UCSD-AML1 (cell line): ENCODE measurements at regions not wholly inside any gene's neighbourhood (a gene's known extent, or its start where the extent isn't known, plus 50 kb on each side); places are given as distances from the start of the nearest gene placed in this dataset.

Experiments
- DNase-seq: peaks from one replicate; lab custom pipeline; 2025; ENCODE audit not compliant: unreplicated experiment; lab: John Stamatoyannopoulos, UW

DNA sequence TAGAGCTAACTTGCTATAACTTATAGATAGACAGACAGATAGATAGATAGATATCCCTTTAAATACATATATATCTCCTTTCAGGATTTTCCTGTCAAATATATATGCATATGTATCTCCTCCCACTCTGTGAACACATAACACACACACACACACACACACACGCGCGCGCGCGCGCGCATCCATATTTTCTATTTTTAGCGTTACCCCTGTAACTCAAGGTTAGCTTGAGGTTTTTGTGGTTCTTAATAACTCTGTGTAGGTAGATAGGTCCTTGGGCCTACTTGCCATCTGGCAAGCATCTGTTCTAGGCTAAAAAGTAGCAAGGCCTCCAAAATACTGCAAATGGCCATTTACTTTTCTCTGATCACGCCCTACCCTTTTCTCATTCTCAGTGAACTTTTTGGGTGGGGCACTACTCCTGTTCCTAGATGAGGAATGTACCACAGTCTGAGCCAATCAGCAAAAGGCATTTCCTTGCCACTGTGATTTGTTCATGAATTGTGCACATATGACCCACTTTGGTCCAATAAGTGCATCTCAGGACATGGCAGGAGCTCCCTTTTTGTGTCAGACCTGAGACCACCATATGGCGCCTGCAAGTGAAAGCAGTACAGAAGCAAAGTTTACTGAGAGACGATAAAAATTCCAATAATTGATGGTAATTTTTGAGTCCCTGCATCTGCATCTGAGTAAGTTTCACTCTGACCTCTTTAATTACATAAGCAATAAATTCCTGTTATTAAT lies 740.5 kb upstream of the API5 start:
- DNase-seq: no peak

DNA sequence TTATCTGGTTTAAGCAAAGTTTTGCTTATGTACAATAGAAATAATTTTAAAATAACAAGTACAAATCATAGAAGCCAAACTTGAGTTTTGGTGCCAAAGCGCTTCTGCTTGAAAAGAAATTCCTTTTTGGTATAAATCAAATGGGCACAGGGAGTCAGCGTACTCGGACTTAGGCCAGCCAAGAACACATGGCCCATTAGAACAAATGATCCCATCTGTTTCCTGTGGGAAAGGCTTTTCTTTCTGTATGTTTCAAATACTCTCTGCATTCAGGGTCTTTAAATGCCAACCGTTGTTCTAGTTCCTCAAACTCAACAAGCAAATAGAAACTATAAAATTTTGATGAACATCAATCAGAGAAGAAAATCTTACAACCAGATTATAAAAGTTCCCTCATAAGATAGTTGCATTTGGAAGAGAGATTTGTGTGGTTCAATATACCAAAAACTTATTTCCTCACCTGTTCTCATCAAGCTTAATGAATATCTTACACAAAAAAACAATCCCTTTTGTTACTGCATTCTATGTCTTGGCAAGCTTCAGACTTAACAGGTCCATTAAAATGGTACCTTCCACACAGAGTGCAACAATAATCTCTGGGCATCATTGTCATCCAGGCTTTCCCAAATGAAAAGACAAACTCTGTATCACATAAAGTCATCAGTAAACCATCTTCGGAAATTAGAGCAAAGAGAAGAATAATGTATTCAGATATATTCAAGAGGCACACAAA lies 739.8 kb upstream of the API5 start:
- no peak for DNase-seq

DNA sequence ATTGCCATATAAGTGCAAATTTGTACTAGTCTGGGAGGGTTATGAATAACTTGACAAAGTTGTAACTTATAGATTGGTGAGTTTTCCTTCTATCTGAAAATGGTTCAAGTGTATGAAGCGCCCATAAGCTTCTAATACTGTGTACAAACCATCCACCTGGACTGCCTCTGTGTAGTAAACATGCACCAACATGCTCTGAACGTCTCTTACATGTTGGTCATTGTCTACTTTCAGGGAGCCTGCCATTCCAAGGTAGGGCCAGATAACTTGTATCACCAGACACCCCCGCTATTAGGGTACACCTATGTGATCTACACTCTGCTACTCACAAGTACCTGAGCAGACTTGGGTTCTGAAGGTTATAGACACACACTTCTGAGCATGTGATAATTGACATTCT lies 735.5 kb upstream of the API5 start:
- DNase-seq: no peak

DNA sequence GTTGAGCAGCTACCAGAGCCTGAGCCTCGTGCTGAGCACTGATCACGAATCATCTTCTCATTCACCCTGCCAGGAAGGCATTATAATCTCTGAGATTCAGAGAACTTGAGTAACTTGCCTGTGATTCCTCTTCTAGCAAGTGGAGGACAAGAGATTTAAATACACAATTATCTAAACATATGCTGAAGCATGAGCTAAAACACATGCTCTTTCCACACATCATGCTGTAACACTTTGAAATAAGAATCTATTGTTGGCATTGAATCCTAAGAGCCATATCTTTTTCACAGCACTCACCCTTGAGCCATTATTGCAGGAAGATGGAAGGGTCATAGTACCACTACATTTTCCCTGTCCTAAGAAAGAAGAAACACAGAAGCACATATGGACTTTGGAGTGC lies 722.5 kb upstream of the API5 start:
- DNase-seq: no peak

DNA sequence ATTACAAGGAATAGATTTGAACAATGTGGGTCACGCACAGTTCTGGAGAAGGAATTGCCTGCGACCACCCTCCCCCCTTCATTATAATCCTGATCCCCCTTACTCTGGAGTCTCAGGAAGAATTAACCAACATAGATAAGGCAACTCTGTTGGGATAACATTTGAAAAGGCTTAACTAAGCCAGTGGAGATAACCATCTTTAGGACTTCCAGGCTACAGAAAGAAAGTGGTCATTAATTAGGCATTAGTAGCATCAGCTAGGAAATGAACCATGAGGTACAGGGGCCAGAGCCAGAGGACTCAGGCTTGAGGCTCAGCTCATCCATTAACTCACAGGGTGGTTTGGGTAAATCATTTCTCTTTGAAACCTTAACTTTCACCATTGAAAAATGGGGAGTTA lies 720.0 kb upstream of the API5 start:
- no peak for DNase-seq

DNA sequence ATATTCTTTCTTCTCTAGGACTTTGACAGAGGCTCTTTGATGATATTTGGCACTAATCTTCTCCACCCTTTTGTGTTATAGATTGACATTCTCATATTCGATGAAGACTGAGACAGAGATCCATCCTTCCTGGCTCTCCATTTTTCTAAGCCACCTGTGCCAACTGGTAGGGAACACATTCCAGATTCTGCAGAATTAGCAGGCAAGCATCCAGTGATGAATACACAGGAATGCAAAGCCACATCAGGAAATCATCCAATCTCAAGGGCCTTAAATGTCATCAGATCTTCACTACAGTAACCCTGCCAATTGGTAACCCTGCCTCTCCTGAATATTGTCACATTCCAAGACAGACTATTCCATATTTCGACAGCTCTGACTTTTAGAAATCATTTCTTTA lies 718.4 kb upstream of the API5 start:
- DNase-seq: no peak

DNA sequence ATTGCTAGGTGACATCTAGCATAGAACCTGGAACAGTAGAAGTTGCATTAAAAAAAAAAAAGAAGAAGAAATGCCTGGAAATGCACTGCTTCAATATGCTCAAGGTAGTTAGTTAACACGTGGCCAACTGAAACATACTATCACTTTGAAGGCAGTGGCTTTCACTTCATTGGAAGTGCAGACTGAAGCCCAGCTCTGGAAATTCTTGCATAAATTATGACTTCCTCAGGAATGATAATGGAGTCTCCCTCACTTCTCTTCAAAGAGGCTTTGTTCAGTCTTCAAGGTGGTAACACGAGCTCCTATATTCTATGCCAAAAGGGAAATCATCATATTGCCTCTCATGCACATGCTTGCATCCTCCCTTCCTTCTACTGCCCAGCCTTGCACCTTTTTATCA lies 715.9 kb upstream of the API5 start:
- no peak for DNase-seq

DNA sequence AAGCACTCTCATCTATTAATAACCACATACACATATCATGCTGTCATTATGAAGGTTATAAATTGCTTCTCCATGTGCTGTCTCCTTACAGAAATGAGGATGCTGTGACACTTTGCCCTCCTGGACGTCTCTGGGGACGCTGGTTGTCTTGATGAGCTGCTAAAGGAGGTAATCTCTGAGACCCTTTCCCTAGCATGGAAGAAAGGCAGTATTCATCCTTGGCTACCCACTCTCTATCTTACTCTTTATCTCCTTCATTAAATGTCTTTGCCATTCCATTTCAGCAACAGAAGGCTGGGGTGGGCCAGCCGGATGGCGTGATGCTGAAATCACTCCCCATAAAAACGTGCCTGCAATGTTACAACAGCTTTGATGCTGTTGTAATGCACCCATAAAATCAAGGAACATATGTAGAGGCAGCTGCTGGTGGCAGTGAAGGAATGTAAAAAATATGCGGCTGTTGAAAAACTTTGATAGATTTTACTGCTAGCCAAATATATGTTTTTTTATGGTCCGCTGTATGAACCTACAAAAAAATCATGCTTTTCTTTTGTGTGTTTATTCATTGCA lies 715.1 kb upstream of the API5 start:
- DNase-seq: no peak

DNA sequence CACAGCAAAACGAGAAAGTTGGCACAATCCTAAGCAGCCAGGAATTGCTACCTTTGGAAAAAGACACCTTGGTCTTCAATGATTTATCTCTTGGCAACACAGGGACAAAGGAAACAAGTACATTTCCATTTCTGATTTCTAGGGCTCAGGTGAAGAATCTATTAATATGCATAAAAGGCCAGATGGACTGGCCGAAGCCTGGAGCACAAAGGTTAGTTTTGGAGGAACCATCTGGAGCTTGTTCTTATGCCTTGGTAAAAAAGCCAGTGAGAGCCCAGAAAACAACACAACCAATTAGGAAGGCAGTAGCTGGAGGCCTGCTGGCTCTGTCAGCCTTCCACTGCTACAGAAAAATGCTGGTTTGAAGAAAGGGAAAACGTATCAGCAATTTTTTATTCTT lies 713.5 kb upstream of the API5 start:
- no peak for DNase-seq

DNA sequence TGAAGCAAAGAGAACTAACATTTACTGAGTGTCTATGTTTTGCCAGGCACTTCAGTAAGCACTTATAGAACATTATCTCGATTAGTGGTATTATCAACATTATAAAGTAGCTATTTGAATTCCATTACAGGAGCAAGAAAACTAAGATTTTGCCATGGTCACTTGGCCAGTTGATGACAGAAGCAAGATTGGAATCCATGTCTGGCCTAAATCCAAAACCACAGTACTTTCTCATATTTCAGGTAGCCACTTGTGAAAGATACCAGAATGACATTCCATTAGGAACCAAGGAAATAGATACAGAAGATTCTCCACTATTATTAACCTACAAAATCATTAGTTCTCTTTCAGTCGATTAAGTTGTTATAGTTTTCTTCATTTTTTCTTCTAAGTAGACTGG lies 691.0 kb upstream of the API5 start:
- no peak for DNase-seq

DNA sequence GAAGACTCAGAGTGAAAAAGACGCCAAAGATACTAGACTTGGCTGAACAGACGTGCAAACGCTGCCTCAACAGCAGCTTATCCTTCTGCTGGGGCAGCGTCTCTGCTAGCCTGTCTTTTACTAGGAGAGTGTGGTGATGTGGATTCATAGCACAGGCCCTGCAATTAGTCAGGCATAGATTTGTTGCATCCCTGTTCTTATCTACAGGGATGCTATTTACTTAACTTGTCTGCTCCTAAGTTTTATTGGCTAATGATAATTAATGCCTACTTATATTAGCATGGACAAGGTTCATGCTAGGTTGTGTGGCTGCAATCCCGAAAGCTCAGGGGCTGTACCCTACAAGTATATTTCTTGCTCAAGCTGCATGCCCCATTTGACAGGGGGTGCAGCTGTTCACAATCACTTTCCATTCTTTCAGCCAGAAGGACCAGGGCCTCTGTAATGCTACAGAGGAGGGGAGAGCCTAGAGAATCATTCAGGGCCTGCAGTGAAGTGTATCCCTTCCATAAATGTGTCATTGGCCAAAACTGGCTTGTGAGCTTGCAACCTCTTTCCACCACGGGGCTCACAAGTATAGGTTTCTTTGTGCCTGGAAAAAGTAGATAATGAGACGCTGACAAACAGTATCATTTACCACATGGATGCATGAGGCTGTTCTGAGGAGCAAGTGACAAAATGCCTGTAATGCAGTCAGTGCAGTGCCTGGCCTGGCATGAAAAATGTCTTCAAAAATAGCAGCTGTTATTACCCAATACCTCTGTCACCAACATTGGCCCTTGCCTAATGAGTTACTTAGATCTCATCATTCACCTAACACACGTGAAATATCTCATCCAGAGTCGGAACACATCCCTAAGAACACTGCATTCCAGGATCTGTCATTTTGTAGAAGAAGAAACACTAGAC lies 685.8 kb upstream of the API5 start:
- DNase-seq: no peak

DNA sequence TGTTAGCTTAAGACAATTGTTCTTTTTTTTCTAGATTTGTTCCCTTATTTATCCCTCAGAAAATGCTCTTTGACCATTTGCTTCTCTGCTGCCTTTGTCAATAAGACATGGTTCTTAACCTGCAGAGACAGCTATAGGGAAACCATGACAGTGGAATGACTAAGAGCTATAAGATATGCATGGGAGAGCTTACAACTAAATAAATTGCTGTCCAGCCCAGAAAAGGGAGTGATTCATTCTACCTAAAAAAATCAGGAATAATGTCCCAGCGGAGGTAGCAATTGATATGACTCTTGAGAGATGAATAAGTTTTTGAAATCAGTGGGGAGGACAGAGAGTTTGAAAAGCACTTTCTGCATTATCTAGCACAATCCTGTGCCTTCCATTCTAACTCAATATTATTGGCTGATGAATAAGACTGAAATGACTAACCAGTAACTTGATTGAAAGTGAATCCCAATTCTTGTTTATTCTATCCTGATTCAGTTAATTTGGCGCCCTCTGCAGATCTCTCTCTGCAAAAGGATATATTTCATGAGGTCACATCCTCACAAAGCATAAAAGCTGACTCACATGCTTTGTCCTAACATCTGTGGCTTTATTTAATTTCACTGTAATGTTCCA lies 680.5 kb upstream of the API5 start:
- DNase-seq: no peak

DNA sequence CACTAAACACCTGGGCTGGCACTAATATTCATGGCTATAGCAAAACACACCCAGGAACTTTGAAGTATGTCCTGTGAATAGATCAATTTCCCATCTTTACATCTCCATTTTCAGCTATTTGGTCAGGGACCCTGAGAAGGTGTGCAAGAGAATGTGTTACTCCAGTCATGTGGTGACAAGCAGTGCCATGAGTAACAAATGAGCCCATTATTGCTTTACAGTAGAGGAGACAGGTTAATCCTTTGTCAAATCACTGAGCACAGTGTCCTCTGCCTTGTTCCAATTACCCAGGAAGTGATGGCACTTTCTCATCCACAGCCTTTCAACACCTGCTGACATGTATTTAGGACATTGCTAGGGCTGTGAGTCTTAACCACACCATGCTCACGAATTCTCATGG lies 664.8 kb upstream of the API5 start:
- DNase-seq: no peak

DNA sequence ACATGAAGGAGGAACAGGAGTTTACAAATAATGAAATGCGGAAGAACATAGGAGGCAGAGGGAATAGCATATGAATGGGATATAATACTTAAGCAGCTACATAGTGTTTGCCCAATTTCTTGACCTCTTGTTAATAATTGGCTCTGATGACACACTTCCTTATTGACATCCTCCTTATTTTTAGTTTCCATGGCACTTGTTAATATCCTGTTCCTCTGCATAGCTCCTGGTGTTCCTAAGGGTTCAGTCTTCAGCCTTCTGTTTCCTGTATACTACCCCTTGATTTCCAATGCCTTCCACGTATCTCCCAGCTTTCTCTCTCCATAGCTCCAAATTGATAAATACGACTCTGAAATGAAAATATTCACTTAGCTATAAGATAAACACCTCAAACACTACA lies 663.8 kb upstream of the API5 start:
- no peak for DNase-seq

DNA sequence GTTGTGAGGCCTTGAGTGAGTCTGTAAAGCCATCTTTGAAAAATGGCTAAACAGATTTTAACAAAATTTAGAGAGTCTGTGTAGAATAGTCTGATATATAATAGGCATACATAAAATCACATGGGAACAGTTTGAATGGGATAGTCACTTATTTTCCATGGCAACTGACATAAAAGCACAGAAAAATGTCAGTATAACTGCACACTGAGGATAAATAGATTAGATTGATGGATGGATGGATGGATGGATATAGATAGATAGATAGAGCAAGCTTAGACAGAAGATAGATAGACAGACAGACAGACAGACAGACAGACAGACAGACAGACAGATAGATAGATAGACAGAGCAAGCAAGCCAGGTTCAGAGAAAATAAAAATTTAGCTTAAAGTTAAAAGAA lies 660.2 kb upstream of the API5 start:
- no peak for DNase-seq

DNA sequence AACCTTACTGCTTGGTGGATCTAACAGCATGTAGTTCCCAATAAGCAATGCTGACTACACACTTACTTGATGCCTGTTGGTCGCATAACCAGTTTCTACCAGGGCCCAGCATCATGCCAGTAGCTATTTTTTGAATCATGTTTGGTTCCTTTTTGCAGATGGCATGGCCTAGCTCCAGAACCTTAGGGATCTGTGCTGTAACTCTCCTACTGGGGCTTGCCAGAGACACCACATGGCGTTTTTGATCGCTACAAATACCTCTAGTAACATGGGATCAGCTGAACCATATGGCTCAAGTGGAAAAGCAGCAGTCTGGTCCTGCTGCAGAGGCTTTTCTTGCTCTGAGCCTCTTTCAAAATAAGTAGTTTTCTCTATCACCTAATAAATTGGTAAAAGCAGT lies 654.6 kb upstream of the API5 start:
- no peak for DNase-seq

DNA sequence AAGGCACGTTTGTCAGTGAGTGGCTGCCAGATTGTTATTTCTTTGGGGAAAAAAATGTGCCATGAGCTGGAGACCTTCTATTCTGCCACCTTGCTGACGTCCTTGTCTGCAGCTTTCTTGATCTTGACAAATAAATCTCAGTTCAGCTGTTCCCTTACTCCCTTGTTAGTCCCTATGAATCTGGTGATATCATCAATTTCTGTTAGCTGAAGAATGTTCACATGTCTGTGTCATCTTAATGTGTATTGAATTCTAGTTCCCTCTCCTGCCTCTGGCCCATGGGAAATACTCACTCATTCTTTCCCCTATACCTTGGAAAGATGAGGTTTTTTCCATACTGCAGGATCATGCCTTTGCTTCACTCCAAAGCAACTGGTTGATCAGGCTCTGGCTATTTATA lies 649.9 kb upstream of the API5 start:
- no peak for DNase-seq

DNA sequence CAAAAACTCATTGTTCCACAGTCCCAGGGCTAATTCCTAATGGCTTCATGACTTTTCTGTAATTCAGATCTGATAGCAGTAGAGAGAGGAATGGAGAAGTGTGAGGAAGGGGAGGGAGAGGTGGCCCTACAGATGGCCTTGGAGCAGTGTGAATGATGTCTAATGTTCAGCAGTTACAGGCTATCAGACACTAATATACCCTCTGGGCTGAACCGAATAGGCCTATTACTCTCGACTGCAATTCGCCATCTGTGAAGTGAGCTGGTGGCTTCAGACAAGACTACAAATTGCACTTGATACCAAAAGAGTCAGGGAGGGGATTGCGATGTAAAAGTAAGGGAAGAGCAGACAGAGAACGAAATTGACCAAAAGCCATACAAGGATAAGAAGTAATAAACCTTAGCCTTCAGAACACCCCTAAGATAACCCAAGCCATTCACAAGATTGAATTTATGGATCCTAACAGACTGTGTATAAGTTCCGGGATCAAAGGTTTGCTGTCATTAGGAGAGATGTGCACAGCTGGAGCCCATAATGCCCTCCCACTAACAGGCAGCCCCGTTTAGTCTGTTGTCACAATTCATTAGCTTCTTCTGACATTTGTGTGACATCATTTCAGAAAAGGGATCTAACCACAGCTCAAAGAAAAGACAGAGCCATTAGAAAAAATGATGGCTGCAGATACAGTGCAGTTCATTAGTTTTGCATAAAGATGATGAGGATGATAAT lies 642.4 kb upstream of the API5 start:
- DNase-seq: no peak

DNA sequence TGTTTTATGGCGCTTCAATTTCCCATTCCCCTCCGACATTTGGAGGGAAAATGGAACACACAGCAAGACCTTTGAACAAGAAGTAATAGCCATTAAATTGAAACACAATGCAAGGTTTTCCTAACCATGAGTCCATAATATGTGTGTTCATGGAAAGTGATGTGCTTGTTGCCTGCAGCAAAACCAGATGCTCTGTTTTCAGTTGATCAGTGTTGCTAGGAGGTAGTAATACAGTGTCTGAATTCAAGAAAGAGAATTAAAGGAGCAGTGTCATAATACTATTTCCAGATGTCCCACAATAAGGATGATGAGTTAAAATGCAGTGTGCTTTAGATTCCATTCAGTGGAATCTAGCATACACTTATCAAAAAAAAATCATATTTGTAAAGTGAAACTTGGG lies 637.4 kb upstream of the API5 start:
- DNase-seq: no peak

DNA sequence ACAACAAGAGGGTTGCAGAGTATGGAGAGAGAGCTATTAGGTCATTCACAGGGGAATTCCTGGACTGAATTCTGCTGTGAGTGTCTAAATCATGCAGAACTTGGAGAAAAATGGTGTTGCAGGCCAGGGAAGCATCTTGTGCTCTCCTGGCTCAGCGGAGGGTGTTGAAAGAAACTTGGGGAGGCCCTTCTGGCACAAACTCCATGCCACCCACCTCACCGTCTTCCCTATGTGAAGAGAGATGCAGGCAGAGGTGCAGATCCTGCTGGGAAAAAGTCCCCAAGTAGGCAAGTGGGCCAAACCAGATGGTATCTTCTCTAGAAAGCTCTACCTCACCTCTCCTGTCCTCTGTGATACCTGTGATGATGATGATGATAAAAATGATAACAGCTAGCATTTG lies 604.3 kb upstream of the API5 start:
- no peak for DNase-seq
